ENCODE measurements at regions not wholly inside any gene's neighbourhood (a gene's known extent, or its start where the extent isn't known, plus 50 kb on each side); places are given as distances from the start of the nearest gene placed in this dataset.

- Histone ChIP-seq H3K36me3 (no peaks in the 10 kb centered on the region), H3K27ac (no peak overlapping the region), H3K27me3 (no peaks in the 10 kb centered on the region), H3K9me3 (no peaks in the 10 kb centered on the region), H3K4me1 (no peaks in the 10 kb centered on the region), H3K4me3 (no peak overlapping the region)
- 70 to 81% methylated on average over 5 of the region's 5 CpGs for WGBS, 2 donors
- no peak for DNase-seq
- TF ChIP-seq EP300 (IDR thresholded peaks at IDR 0.05) (no peak), POLR2AphosphoS5 (IDR thresholded peaks at IDR 0.05) (no peak), POLR2A (IDR thresholded peaks at IDR 0.05) (no peak)
- TF ChIP-seq, protein P1, sequence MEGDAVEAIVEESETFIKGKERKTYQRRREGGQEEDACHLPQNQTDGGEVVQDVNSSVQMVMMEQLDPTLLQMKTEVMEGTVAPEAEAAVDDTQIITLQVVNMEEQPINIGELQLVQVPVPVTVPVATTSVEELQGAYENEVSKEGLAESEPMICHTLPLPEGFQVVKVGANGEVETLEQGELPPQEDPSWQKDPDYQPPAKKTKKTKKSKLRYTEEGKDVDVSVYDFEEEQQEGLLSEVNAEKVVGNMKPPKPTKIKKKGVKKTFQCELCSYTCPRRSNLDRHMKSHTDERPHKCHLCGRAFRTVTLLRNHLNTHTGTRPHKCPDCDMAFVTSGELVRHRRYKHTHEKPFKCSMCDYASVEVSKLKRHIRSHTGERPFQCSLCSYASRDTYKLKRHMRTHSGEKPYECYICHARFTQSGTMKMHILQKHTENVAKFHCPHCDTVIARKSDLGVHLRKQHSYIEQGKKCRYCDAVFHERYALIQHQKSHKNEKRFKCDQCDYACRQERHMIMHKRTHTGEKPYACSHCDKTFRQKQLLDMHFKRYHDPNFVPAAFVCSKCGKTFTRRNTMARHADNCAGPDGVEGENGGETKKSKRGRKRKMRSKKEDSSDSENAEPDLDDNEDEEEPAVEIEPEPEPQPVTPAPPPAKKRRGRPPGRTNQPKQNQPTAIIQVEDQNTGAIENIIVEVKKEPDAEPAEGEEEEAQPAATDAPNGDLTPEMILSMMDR (IDR thresholded peaks at IDR 0.05): no peak
- intact Hi-C loops (cut with DNase I): no loop called here
Observed at GRCh38 chr11:97506076-97506759, 1116.4 kb downstream of the JRKL start.

DNA sequence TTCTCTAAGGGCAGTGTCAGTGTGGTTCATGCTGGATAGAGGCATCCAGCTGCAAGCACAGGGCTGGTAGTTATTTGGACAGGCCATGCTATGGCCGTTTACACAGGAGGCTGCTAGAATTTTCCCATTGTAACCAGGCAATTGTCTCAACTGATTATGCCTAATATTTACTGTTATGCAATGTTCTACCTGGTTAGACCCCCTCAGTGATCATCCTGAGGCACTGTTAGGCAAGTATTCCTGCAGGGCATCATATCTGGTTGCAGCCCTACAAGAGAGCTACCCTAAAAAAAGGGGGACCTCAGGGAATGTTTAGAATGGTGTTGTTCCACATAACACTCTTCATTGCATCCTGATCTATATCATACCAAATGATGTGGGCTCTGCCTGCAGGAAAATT, 1124.6 kb downstream of the JRKL start:
- TF ChIP-seq POLR2AphosphoS5 (IDR thresholded peaks at IDR 0.05) (no peak), POLR2A (IDR thresholded peaks at IDR 0.05) (no peak), EP300 (IDR thresholded peaks at IDR 0.05) (no peak)
- Histone ChIP-seq H3K27ac (no peak overlapping the region), H3K27me3 (no peaks in the 10 kb centered on the region), H3K36me3 (no peaks in the 10 kb centered on the region), H3K4me1 (no peaks in the 10 kb centered on the region), H3K4me3 (no peak overlapping the region), H3K9me3 (no peaks in the 10 kb centered on the region)
- intact Hi-C loops (cut with DNase I): no loop called here
- no peak for DNase-seq
- WGBS, 2 donors: 21 to 52% methylated on average over 1 of the region's 1 CpG

GRCh38 chr11:97516688-97517087, 1126.9 kb downstream of the JRKL start:
- H3K27me3 ChIP-seq: no peaks in the 10 kb centered on the region
- DNase-seq: no peak
- WGBS, 2 donors: 84 to 86% methylated on average over 3 of the region's 3 CpGs
- no peak overlapping the region for H3K27ac ChIP-seq
- H3K4me1 ChIP-seq: no peaks in the 10 kb centered on the region
- H3K4me3 ChIP-seq: no peak overlapping the region
- intact Hi-C loops (cut with DNase I): no loop called here
- H3K36me3 ChIP-seq: no peaks in the 10 kb centered on the region
- no peak for TF ChIP-seq POLR2AphosphoS5 (IDR thresholded peaks at IDR 0.05)
- no peak for TF ChIP-seq EP300 (IDR thresholded peaks at IDR 0.05)
- TF ChIP-seq, protein P1 (IDR thresholded peaks at IDR 0.05): no peak
- TF ChIP-seq POLR2A (IDR thresholded peaks at IDR 0.05): no peak
- H3K9me3 ChIP-seq: no peaks in the 10 kb centered on the region

DNA sequence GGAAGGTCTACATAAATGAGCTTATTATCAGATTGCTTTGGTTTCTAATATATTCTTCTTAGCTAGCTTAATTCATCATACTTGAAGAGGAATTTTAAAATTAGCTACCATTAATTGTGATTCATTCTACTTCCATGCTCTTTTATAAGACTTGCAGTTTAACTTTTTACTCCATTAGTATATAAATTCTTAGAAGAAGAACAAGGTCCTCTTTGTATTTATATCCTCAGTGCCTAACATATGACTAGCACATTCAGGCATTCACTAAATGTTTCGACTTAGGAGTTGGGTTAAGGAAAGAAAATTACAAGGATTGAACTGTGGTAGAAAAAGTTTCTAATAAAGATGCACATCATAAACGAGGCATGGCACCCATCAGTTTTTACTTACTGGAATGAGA, 1135.5 kb downstream of the JRKL start:
- Histone ChIP-seq H3K27me3 (no peaks in the 10 kb centered on the region), H3K27ac (no peak overlapping the region), H3K4me3 (no peak overlapping the region), H3K9me3 (no peaks in the 10 kb centered on the region), H3K36me3 (no peaks in the 10 kb centered on the region), H3K4me1 (no peaks in the 10 kb centered on the region)
- no peak for DNase-seq
- WGBS, 2 donors: 45 to 61% methylated on average over 2 of the region's 2 CpGs
- TF ChIP-seq POLR2AphosphoS5 (IDR thresholded peaks at IDR 0.05): no peak
- no peak for TF ChIP-seq EP300 (IDR thresholded peaks at IDR 0.05)
- TF ChIP-seq, protein P1 (IDR thresholded peaks at IDR 0.05): no peak
- TF ChIP-seq POLR2A (IDR thresholded peaks at IDR 0.05): no peak
- intact Hi-C loops (cut with DNase I): no loop called here

- H3K9me3 ChIP-seq: no peaks in the 10 kb centered on the region
- TF ChIP-seq, protein P1 (IDR thresholded peaks at IDR 0.05): no peak
- no peak for TF ChIP-seq POLR2AphosphoS5 (IDR thresholded peaks at IDR 0.05)
- TF ChIP-seq EP300 (IDR thresholded peaks at IDR 0.05): no peak
- no peak for TF ChIP-seq POLR2A (IDR thresholded peaks at IDR 0.05)
- no peaks in the 10 kb centered on the region for H3K4me1 ChIP-seq
- no peak overlapping the region for H3K27ac ChIP-seq
- no peak overlapping the region for H3K4me3 ChIP-seq
- DNase-seq: no peak
- H3K36me3 ChIP-seq: no peaks in the 10 kb centered on the region
- no peaks in the 10 kb centered on the region for H3K27me3 ChIP-seq
- intact Hi-C loops (cut with DNase I): no loop called here
- 96 to 97% methylated on average over 14 of the region's 14 CpGs for WGBS, 2 donors
Observed at GRCh38 chr11:97537407-97538150, 1147.8 kb downstream of the JRKL start.

Measured in sigmoid colon (tissue), 6 donors.